A549 (cell line): ENCODE measurements at regions not wholly inside any gene's neighbourhood (a gene's known extent, or its start where the extent isn't known, plus 50 kb on each side); places are given as distances from the start of the nearest gene placed in this dataset.

ENCODE experiments used
- ATAC-seq, 2 experiments: fragments of 200-7000 bp in 1 of 2; fragments of >200 bp in 1 of 2; cut with Nextera tagmentation in 1 of 2; cut with Tn5 transposase in 1 of 2; 3 replicates each; pipeline versions ENCODE4 v1.8.0 to v1.9.1; 2018 to 2020; ENCODE audit warnings: mild to moderate bottlenecking in 1 of 2, moderate library complexity in 1 of 2
- CTCF ChIA-PET: fragments of 300-600 bp; sonication (Branson Sonifier 250); formaldehyde crosslinking; extraction: SDS; loops from one replicate; lab custom pipeline; 2021; ENCODE audit warnings: antibody characterized with exemption, inconsistent platforms; lab: Yijun Ruan, JAX
- POLR2A ChIA-PET: fragments of 350-600 bp; formaldehyde crosslinking; extraction: SDS; loops from one replicate; lab custom pipeline; 2021; ENCODE audit warnings: antibody characterized with exemption, inconsistent platforms; lab: Yijun Ruan, JAX
- DNase-seq, 2 experiments: peaks; one replicate each; pipeline versions ENCODE4 v3.0.0 to v3.0.0-alpha.2; 2011 to 2016; ENCODE audit warnings: low read depth in 1 of 2, low spot score in 1 of 2
- FAIRE-seq: peaks from 2 replicates; lab custom pipeline; 2011; peaks lifted over from hg19 to GRCh38; lab: Jason Lieb, UNC
- H3K27ac ChIP-seq, 2 experiments: fragments of >200 bp; sonication (Bioruptor Twin); formaldehyde crosslinking; 3 replicates each; pipeline ENCODE4 v1.5.1; 2016 to 2017
- H3K4me1 ChIP-seq: fragments of >200 bp; sonication (Bioruptor Twin); formaldehyde crosslinking; 3 replicates; pipeline ENCODE4 v1.6.1; 2016
- H3K4me2 ChIP-seq: fragments of >200 bp; sonication (Bioruptor Twin); formaldehyde crosslinking; 3 replicates; pipeline ENCODE4 v1.6.1; 2016
- H3K4me3 ChIP-seq: fragments of >200 bp; sonication (Bioruptor Twin); formaldehyde crosslinking; 3 replicates; pipeline ENCODE4 v1.5.1; 2016
- H3K9me3 ChIP-seq: fragments of >200 bp; sonication (Bioruptor Twin); formaldehyde crosslinking; 3 replicates; pipeline ENCODE4 v1.6.1; 2016
- ATOH8 ChIP-seq: fragments of 250-450 bp; sonication (Bioruptor Pico); IDR thresholded peaks from 2 replicates; pipeline ENCODE4 v1.5.0; 2020; ENCODE audit warnings: low read depth, mild to moderate bottlenecking, moderate library complexity
- EHF ChIP-seq: fragments of 250-450 bp; sonication (Bioruptor Pico); IDR thresholded peaks from 2 replicates; pipeline ENCODE4 v1.5.0; 2020; ENCODE audit warnings: mild to moderate bottlenecking
- EHMT2 ChIP-seq: fragments of 200-600 bp; sonication (generic); IDR thresholded peaks from 2 replicates; pipeline ENCODE4 v1.6.1; 2016; ENCODE audit warnings: antibody characterized with exemption, low read depth, mild to moderate bottlenecking, moderate library complexity
- ESRRA ChIP-seq: fragments of 150-350 bp; IDR thresholded peaks from 2 replicates; pipeline ENCODE4 v1.6.1; 2014; ENCODE audit warnings: mild to moderate bottlenecking, low read length, borderline replicate concordance
- FOXS1 ChIP-seq: fragments of 250-450 bp; sonication (Bioruptor Pico); IDR thresholded peaks from 2 replicates; pipeline ENCODE4 v1.5.0; 2020; ENCODE audit warnings: mild to moderate bottlenecking, moderate library complexity
- HDAC2 ChIP-seq: fragments of 200-600 bp; sonication (generic); IDR thresholded peaks from 2 replicates; pipeline ENCODE4 v1.6.1; 2016
- HMGXB4 ChIP-seq: fragments of 250-450 bp; sonication (Bioruptor Pico); IDR thresholded peaks from 2 replicates; pipeline ENCODE4 v1.5.0; 2021; ENCODE audit warnings: mild to moderate bottlenecking, moderate library complexity, borderline replicate concordance
- HOXA7 ChIP-seq: fragments of 250-450 bp; sonication (Bioruptor Pico); IDR thresholded peaks from 2 replicates; pipeline ENCODE4 v1.5.0; 2020; ENCODE audit warnings: mild to moderate bottlenecking, moderate library complexity
- HOXB13 ChIP-seq: fragments of 250-450 bp; sonication (Bioruptor Pico); IDR thresholded peaks from 2 replicates; pipeline ENCODE4 v1.5.0; 2020; ENCODE audit warnings: low read depth, mild to moderate bottlenecking, moderate library complexity
- JUNB ChIP-seq: fragments of >200 bp; sonication (Bioruptor Twin); formaldehyde crosslinking; IDR thresholded peaks from 2 replicates; pipeline ENCODE4 v1.6.1; 2016
- MAFK ChIP-seq: fragments of 450-650 bp; IDR thresholded peaks from 2 replicates; pipeline ENCODE4 v1.6.1; 2014; ENCODE audit not compliant: partially characterized antibody
- MAX ChIP-seq: IDR thresholded peaks from 2 replicates; pipeline ENCODE4 v1.6.1; 2012
- PHF8 ChIP-seq: fragments of 200-600 bp; sonication (generic); IDR thresholded peaks from 2 replicates; pipeline ENCODE4 v1.6.1; 2016; ENCODE audit warnings: low read depth, mild to moderate bottlenecking, antibody characterized with exemption, moderate library complexity, borderline replicate concordance
- RARB ChIP-seq: fragments of 250-450 bp; sonication (Bioruptor Pico); IDR thresholded peaks from 2 replicates; pipeline ENCODE4 v1.8.0; 2021; ENCODE audit warnings: mild to moderate bottlenecking, moderate library complexity
- ZC3H11A ChIP-seq: fragments of 450-650 bp; IDR thresholded peaks from 2 replicates; pipeline ENCODE4 v1.6.1; 2014; ENCODE audit warnings: antibody characterized with exemption, mild to moderate bottlenecking
- WGBS: methylation state at CpG from one replicate; pipeline ENCODE4 v1.1.6; 2017; ENCODE audit errors: missing lambda C conversion rate; 5-methylcytosine and 5-hydroxymethylcytosine counted together
- TF ChIP-seq, protein P1 (sequence below): fragments of 450-650 bp; IDR thresholded peaks from 2 replicates; pipeline ENCODE4 v1.6.1; 2014; ENCODE audit warnings: antibody characterized with exemption
- TF ChIP-seq, protein P2 (sequence below): IDR thresholded peaks from 2 replicates; pipeline ENCODE4 v1.6.1; 2012; ENCODE audit warnings: low read depth, borderline replicate concordance

DNA sequence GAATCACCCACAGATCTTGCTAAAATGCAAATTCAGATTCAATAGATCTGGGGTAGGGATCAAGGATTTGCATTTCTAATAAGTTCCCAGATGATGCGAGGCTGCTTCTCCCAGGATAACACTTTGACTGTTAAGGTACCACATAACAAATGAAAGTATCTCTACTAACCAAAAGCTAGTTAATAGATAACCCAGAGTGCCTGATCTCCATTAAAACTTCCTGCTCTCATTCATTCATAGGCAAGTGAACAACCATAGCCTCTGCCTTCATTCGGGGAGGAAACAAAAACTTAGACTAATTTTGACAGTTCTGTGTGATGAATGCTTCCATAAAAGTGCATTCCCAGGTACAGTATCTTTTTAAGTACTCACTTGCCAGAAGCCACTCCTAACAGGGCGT, 265.6 kb upstream of the BTBD3 start:
- CTCF ChIA-PET, result no interaction called here
- no peak overlapping the region for H3K4me3 ChIP-seq
- WGBS, result 7% methylated on average over 3 of the region's 3 CpGs
- POLR2A ChIA-PET, result no interaction called here
- no peaks in the 10 kb centered on the region for H3K9me3 ChIP-seq
- DNase-seq, result no peak
- H3K4me1 ChIP-seq, result no peaks in the 10 kb centered on the region
- FAIRE-seq, result peak; percentile 7
- no peak overlapping the region for H3K4me2 ChIP-seq
- H3K27ac ChIP-seq, result no peak overlapping the region
- no peak for ATAC-seq
- no peak for TF ChIP-seq ZC3H11A
- TF ChIP-seq HDAC2, result no peak
- no peak for TF ChIP-seq RARB (CRISPR knock-in tag)
- no peak for TF ChIP-seq HMGXB4 (CRISPR knock-in tag)
- no peak for TF ChIP-seq EHF (CRISPR knock-in tag)
- TF ChIP-seq EHMT2, result no peak
- TF ChIP-seq JUNB, result no peak
- no peak for TF ChIP-seq HOXB13 (CRISPR knock-in tag)
- TF ChIP-seq, protein P1, sequence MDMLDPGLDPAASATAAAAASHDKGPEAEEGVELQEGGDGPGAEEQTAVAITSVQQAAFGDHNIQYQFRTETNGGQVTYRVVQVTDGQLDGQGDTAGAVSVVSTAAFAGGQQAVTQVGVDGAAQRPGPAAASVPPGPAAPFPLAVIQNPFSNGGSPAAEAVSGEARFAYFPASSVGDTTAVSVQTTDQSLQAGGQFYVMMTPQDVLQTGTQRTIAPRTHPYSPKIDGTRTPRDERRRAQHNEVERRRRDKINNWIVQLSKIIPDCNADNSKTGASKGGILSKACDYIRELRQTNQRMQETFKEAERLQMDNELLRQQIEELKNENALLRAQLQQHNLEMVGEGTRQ, result no peak
- no peak for TF ChIP-seq HOXA7
- no peak for TF ChIP-seq MAFK
- TF ChIP-seq FOXS1 (CRISPR knock-in tag), result no peak

- FAIRE-seq, result peak; percentile 61
- WGBS, result 93% methylated on average over 1 of the region's 1 CpG
Measured at GRCh38 chr20:11654766-11655165, 262.9 kb upstream of the BTBD3 start.

GRCh38 chr20:11660673-11661072, 257.0 kb upstream of the BTBD3 start:
- Histone ChIP-seq H3K4me2 (no peak overlapping the region), H3K4me1 (no peaks in the 10 kb centered on the region), H3K4me3 (no peak overlapping the region), H3K27ac (no peak overlapping the region), H3K9me3 (no peaks in the 10 kb centered on the region)
- ATAC-seq (no peak), DNase-seq (no peak), FAIRE-seq (no peak)
- ChIA-PET POLR2A (no interaction called here), CTCF (interaction anchor here (0.9 kb wide), 1 partner anchor 17 kb away, joined by 5 read pairs; no protein-coding TSS in a partner anchor)
- TF ChIP-seq, protein P2, sequence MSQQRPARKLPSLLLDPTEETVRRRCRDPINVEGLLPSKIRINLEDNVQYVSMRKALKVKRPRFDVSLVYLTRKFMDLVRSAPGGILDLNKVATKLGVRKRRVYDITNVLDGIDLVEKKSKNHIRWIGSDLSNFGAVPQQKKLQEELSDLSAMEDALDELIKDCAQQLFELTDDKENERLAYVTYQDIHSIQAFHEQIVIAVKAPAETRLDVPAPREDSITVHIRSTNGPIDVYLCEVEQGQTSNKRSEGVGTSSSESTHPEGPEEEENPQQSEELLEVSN, result no peak
- TF ChIP-seq MAFK, result peak; percentile 86
- no peak for TF ChIP-seq ATOH8 (CRISPR knock-in tag)
- no peak for TF ChIP-seq MAX
- no peak for TF ChIP-seq PHF8
- 40% methylated on average over 3 of the region's 3 CpGs for WGBS

More at GRCh38 chr20:11654766-11655165, 262.9 kb upstream of the BTBD3 start:
- no peak overlapping the region for H3K4me3 ChIP-seq
- TF ChIP-seq MAFK, result peak; percentile 20
- no peak for TF ChIP-seq ESRRA
- TF ChIP-seq FOXS1 (CRISPR knock-in tag), result no peak
- TF ChIP-seq, all 56 proteins: peak for 1
- Histone ChIP-seq H3K4me2 (no peak overlapping the region), H3K27ac (no peak overlapping the region), H3K4me1 (no peaks in the 10 kb centered on the region), H3K9me3 (no peaks in the 10 kb centered on the region)
- ChIA-PET POLR2A (no interaction called here), CTCF (interaction anchor here (1.2 kb wide), 1 partner anchor 21 kb away, joined by 3 read pairs; no protein-coding TSS in a partner anchor)
- no peak for ATAC-seq
- DNase-seq, result no peak
